ENCODE measurements at regions not wholly inside any gene's neighbourhood (a gene's known extent, or its start where the extent isn't known, plus 50 kb on each side); places are given as distances from the start of the nearest gene placed in this dataset.
"Not testable (repeated sequence)": the region's sequence is repeated elsewhere in the genome, so short reads cannot be mapped to it uniquely, and the experiment has no call there.

DNA sequence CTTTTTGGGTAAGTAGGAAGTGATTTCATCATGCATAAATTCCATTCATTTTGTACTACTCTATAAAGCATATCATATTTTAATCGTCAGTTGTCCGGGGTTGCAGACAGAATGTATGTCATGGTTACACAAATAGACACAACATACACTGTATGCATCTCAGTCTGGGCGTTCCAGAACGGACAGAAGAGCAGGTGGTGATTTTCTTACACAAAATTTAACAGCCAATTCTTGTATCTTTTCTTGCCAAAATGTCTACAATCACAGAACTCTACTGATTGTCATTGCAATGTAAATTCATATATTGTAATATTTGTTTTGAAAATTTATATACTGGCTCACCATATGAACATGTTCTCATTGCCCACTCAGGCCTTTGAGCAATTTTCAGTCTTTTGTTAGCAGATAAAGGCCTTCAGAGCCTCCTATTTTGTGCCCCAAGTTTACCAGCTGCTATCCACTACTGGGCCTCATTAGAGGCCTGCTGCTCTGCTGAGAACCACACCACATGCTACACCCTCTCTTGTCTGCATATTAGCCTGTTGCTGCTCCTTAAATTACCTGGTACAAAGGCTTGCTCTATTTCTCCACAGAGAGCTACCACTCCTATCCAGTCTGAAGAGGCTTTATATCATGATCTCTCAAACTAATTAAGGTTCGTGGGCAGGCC, 61.5 kb downstream of the PRDM13 start:
- TF ChIP-seq, protein P1, sequence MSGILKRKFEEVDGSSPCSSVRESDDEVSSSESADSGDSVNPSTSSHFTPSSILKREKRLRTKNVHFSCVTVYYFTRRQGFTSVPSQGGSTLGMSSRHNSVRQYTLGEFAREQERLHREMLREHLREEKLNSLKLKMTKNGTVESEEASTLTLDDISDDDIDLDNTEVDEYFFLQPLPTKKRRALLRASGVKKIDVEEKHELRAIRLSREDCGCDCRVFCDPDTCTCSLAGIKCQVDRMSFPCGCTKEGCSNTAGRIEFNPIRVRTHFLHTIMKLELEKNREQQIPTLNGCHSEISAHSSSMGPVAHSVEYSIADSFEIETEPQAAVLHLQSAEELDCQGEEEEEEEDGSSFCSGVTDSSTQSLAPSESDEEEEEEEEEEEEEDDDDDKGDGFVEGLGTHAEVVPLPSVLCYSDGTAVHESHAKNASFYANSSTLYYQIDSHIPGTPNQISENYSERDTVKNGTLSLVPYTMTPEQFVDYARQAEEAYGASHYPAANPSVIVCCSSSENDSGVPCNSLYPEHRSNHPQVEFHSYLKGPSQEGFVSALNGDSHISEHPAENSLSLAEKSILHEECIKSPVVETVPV (CRISPR knock-in tag; IDR thresholded peaks at IDR 0.05): no peak
- no peak for ATAC-seq

DNA sequence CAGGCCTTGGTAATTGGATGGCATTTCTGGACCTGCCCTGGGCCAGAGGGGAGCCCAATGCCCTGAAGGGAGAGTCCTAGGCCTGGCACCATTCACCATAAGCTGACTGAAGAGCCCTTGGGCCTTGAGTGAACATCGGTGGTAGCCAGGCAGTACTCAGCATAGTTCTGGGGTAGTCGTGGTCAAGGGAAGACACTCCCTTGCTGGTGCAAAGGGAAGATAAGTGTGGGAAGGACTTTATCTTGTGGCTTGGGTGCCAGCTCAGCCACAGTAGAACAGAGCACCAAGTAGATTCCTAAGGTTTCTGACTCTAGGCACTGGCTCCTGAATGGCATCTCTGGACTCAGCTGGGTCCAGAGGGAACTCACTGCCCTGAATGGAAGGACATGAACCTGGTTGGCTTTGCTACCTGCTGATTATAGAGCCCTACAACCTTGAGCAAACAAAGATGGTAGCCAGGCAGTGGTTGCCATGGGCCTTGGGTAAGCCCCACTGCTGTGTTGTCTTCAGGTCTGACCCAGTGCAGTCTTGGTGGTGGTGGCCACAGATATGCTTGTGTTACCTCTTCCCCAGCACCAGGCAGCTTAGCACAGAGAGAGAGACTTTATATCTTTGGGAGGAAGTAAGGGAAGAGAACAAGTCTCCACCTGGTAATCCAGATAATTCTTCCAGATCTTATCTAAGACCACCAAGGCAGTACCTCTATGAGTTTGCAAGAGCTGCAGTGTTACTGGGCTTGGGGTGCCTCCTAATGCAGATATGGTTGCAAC, 83.5 kb downstream of the PRDM13 start:
- no peak for ATAC-seq
- TF ChIP-seq ZNF70 (CRISPR knock-in tag; IDR thresholded peaks at IDR 0.05) (no peak), RARB (CRISPR knock-in tag; IDR thresholded peaks at IDR 0.05) (no peak), OSR1 (CRISPR knock-in tag; IDR thresholded peaks at IDR 0.05) (no peak), ZNF565 (CRISPR knock-in tag; conservative IDR thresholded peaks at IDR 0.05; ENCODE audit: low read depth) (no peak)

- not testable (repeated sequence) for ATAC-seq
Measured at GRCh38 chr6:99702287-99702686, 95.7 kb downstream of the PRDM13 start.

DNA sequence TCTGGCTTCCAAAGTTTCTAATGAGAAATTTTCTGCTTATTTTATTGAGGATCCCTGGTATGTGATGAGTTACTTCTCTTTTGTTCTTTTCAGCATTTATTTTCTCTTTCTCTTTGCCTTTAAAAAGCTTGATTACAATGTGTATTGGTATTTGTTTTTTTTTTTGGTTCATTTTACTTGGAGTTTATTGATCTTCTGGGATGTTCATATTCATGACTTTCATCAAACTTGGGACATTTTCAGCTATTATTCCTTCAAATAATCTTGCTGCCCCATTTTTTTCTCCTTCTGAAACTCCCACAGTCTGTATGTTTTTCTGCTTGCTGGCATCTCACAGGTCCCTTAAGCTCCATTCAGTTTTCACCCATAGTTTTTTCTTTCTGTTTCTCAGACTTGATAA, 102.4 kb downstream of the PRDM13 start:
- TF ChIP-seq TOX (CRISPR knock-in tag; IDR thresholded peaks at IDR 0.05; ENCODE audit: borderline replicate concordance) (no peak), ARNTL (CRISPR knock-in tag; IDR thresholded peaks at IDR 0.05; ENCODE audit: borderline replicate concordance, low read depth) (no peak), ZFP30 (CRISPR knock-in tag; IDR thresholded peaks at IDR 0.05) (no peak), RARB (CRISPR knock-in tag; IDR thresholded peaks at IDR 0.05) (no peak), TCF4 (CRISPR knock-in tag; IDR thresholded peaks at IDR 0.05; ENCODE audit: borderline replicate concordance) (no peak), CSDC2 (CRISPR knock-in tag; IDR thresholded peaks at IDR 0.05) (no peak), OSR1 (CRISPR knock-in tag; IDR thresholded peaks at IDR 0.05) (no peak), PPARA (CRISPR knock-in tag; IDR thresholded peaks at IDR 0.05; ENCODE audit: borderline replicate concordance) (no peak), CREB5 (CRISPR knock-in tag; IDR thresholded peaks at IDR 0.05; ENCODE audit: low read depth) (no peak), ZNF70 (CRISPR knock-in tag; IDR thresholded peaks at IDR 0.05) (no peak), ISL1 (CRISPR knock-in tag; IDR thresholded peaks at IDR 0.05) (no peak), ZNF8 (CRISPR knock-in tag; IDR thresholded peaks at IDR 0.05) (no peak)
- TF ChIP-seq, protein P2, sequence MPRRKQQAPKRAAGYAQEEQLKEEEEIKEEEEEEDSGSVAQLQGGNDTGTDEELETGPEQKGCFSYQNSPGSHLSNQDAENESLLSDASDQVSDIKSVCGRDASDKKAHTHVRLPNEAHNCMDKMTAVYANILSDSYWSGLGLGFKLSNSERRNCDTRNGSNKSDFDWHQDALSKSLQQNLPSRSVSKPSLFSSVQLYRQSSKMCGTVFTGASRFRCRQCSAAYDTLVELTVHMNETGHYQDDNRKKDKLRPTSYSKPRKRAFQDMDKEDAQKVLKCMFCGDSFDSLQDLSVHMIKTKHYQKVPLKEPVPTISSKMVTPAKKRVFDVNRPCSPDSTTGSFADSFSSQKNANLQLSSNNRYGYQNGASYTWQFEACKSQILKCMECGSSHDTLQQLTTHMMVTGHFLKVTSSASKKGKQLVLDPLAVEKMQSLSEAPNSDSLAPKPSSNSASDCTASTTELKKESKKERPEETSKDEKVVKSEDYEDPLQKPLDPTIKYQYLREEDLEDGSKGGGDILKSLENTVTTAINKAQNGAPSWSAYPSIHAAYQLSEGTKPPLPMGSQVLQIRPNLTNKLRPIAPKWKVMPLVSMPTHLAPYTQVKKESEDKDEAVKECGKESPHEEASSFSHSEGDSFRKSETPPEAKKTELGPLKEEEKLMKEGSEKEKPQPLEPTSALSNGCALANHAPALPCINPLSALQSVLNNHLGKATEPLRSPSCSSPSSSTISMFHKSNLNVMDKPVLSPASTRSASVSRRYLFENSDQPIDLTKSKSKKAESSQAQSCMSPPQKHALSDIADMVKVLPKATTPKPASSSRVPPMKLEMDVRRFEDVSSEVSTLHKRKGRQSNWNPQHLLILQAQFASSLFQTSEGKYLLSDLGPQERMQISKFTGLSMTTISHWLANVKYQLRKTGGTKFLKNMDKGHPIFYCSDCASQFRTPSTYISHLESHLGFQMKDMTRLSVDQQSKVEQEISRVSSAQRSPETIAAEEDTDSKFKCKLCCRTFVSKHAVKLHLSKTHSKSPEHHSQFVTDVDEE (CRISPR knock-in tag; IDR thresholded peaks at IDR 0.05): no peak
- TF ChIP-seq, protein P3, sequence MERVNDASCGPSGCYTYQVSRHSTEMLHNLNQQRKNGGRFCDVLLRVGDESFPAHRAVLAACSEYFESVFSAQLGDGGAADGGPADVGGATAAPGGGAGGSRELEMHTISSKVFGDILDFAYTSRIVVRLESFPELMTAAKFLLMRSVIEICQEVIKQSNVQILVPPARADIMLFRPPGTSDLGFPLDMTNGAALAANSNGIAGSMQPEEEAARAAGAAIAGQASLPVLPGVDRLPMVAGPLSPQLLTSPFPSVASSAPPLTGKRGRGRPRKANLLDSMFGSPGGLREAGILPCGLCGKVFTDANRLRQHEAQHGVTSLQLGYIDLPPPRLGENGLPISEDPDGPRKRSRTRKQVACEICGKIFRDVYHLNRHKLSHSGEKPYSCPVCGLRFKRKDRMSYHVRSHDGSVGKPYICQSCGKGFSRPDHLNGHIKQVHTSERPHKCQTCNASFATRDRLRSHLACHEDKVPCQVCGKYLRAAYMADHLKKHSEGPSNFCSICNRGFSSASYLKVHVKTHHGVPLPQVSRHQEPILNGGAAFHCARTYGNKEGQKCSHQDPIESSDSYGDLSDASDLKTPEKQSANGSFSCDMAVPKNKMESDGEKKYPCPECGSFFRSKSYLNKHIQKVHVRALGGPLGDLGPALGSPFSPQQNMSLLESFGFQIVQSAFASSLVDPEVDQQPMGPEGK (CRISPR knock-in tag; IDR thresholded peaks at IDR 0.05; ENCODE audit: borderline replicate concordance): no peak
- no peak for ATAC-seq

- ATAC-seq: no peak
- TF ChIP-seq, protein P4, sequence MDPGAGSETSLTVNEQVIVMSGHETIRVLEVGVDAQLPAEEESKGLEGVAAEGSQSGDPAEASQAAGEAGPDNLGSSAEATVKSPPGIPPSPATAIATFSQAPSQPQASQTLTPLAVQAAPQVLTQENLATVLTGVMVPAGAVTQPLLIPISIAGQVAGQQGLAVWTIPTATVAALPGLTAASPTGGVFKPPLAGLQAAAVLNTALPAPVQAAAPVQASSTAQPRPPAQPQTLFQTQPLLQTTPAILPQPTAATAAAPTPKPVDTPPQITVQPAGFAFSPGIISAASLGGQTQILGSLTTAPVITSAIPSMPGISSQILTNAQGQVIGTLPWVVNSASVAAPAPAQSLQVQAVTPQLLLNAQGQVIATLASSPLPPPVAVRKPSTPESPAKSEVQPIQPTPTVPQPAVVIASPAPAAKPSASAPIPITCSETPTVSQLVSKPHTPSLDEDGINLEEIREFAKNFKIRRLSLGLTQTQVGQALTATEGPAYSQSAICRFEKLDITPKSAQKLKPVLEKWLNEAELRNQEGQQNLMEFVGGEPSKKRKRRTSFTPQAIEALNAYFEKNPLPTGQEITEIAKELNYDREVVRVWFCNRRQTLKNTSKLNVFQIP (CRISPR knock-in tag; IDR thresholded peaks at IDR 0.05; ENCODE audit: borderline replicate concordance, low read depth): no peak
- TF ChIP-seq ZNF8 (CRISPR knock-in tag; IDR thresholded peaks at IDR 0.05) (no peak), ZC3H10 (CRISPR knock-in tag; IDR thresholded peaks at IDR 0.05) (no peak), RARB (CRISPR knock-in tag; IDR thresholded peaks at IDR 0.05) (no peak), OSR1 (CRISPR knock-in tag; IDR thresholded peaks at IDR 0.05) (no peak), CSDC2 (CRISPR knock-in tag; IDR thresholded peaks at IDR 0.05) (no peak), ZNF565 (CRISPR knock-in tag; conservative IDR thresholded peaks at IDR 0.05; ENCODE audit: low read depth) (no peak), ZNF70 (CRISPR knock-in tag; IDR thresholded peaks at IDR 0.05) (no peak), ISL1 (CRISPR knock-in tag; IDR thresholded peaks at IDR 0.05) (no peak), GLIS3 (CRISPR knock-in tag; IDR thresholded peaks at IDR 0.05) (no peak), ZFP3 (CRISPR knock-in tag; IDR thresholded peaks at IDR 0.05) (no peak), BACH2 (CRISPR knock-in tag; IDR thresholded peaks at IDR 0.05; ENCODE audit: borderline replicate concordance) (no peak)
- TF ChIP-seq, protein P1 (CRISPR knock-in tag; IDR thresholded peaks at IDR 0.05): no peak
Measured at GRCh38 chr6:99711302-99711701, 104.7 kb downstream of the PRDM13 start.

Data from SK-N-SH treated with all-trans-retinoic acid at 6 μM for 48 hours (cell line).